ENCODE measurements at regions not wholly inside any gene's neighbourhood (a gene's known extent, or its start where the extent isn't known, plus 50 kb on each side); places are given as distances from the start of the nearest gene placed in this dataset.

- TF ChIP-seq POLR2A (IDR thresholded peaks at IDR 0.05; ENCODE audit: low read depth, low read length): no peak
- no peak for TF ChIP-seq CTCF (IDR thresholded peaks at IDR 0.05; ENCODE audit: extremely low read depth in 1 of 2, insufficient read depth in 1 of 2, low read depth in 1 of 2, low read length in 2 of 2)
- TF ChIP-seq MYC (IDR thresholded peaks at IDR 0.05; ENCODE audit: low read depth, low read length): no peak
- no peak for TF ChIP-seq EZH2 (IDR thresholded peaks at IDR 0.05; ENCODE audit: borderline replicate concordance, low read depth, low read length, severe bottlenecking)
Observed at GRCh38 chr18:46271488-46271887, 167.3 kb downstream of the HAUS1 start.
